IMR-90 (cell line): ENCODE measurements at regions not wholly inside any gene's neighbourhood (a gene's known extent, or its start where the extent isn't known, plus 50 kb on each side); places are given as distances from the start of the nearest gene placed in this dataset.
A peak's percentile ranks its signal among the peaks of the same experiment; 100 is the strongest.

Source experiments
- BHLHE40 ChIP-seq: fragments of 150-350 bp; IDR thresholded peaks from 2 replicates; pipeline ENCODE4 v1.6.1; 2016; ENCODE audit warnings: mild to moderate bottlenecking, low read depth, low read length
- CEBPB ChIP-seq: IDR thresholded peaks from 2 replicates; pipeline ENCODE4 v1.6.1; 2012; ENCODE audit warnings: low read depth, low read length, improper control_type of control experiment
- CHD1 ChIP-seq: IDR thresholded peaks from 2 replicates; pipeline ENCODE4 v1.6.1; 2012; ENCODE audit warnings: low read depth, low read length, improper control_type of control experiment
- CTCF ChIP-seq: conservative IDR thresholded peaks from 2 replicates; pipeline ENCODE4 v1.5.1; 2012; ENCODE audit warnings: mild to moderate bottlenecking, low read depth, low read length, improper control_type of control experiment
- ELK1 ChIP-seq: fragments of 150-350 bp; IDR thresholded peaks from 2 replicates; pipeline ENCODE4 v1.6.1; 2016; ENCODE audit warnings: low read depth, mild to moderate bottlenecking, low read length, moderate library complexity, borderline replicate concordance
- FOS ChIP-seq: fragments of 150-350 bp; IDR thresholded peaks from 2 replicates; pipeline ENCODE4 v1.6.1; 2016; ENCODE audit warnings: low read depth, low read length
- MAZ ChIP-seq: IDR thresholded peaks from 2 replicates; pipeline ENCODE4 v1.6.1; 2012; ENCODE audit warnings: low read depth, mild to moderate bottlenecking, low read length, improper control_type of control experiment, moderate library complexity, borderline replicate concordance
- MXI1 ChIP-seq: IDR thresholded peaks from 2 replicates; pipeline ENCODE4 v1.6.1; 2012; ENCODE audit warnings: low read depth, mild to moderate bottlenecking, low read length, moderate library complexity, borderline replicate concordance
- NFE2L2 ChIP-seq: fragments of 150-350 bp; IDR thresholded peaks from 2 replicates; pipeline ENCODE4 v1.6.1; 2016; ENCODE audit warnings: low read depth, mild to moderate bottlenecking, low read length
- POLR2A ChIP-seq: IDR thresholded peaks from 2 replicates; pipeline ENCODE4 v1.6.1; 2012; ENCODE audit warnings: mild to moderate bottlenecking, low read depth, low read length
- RAD21 ChIP-seq: IDR thresholded peaks from 2 replicates; pipeline ENCODE4 v1.6.1; 2012; ENCODE audit warnings: low read length, improper control_type of control experiment
- RFX5 ChIP-seq: IDR thresholded peaks from 2 replicates; pipeline ENCODE4 v1.8.0; 2012; ENCODE audit warnings: low read depth, mild to moderate bottlenecking, low read length, moderate library complexity
- USF2 ChIP-seq: fragments of 150-350 bp; IDR thresholded peaks from 2 replicates; pipeline ENCODE4 v1.6.1; 2017; ENCODE audit warnings: mild to moderate bottlenecking, antibody characterized with exemption, low read length, low read depth

DNA sequence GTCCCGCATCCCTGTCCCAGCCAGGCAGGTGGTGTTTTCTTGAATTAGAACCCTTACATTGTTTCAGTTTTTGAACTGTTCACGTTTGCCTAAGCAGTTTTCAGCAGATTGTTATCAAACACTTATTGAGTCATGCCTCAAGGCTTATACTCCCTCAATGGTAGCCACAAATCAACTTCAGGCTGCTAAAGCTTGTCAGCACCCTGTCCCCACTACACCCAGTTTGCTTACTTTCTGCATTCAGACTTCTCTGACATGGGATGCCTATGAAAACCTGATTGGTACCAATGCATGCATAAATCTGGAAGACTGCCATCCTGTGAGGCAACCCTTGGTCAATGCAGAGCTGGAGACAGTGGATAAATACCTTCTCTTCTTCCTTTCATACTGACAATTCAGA lies 225.4 kb downstream of the BTG1 start:
- TF ChIP-seq MXI1: no peak
- no peak for TF ChIP-seq BHLHE40
- TF ChIP-seq CTCF: no peak
- TF ChIP-seq MAZ: no peak
- TF ChIP-seq POLR2A: no peak
- TF ChIP-seq FOS: no peak
- TF ChIP-seq USF2: no peak
- 0 out of 2 replicates have a peak, but pooled peaks have one; percentile 21 for TF ChIP-seq CEBPB
- no peak for TF ChIP-seq RAD21
- no peak for TF ChIP-seq NFE2L2
- TF ChIP-seq RFX5: no peak
- TF ChIP-seq ELK1: no peak
- TF ChIP-seq CHD1: no peak
